Fibroblast of lung (primary cell): ENCODE measurements at regions not wholly inside any gene's neighbourhood (a gene's known extent, or its start where the extent isn't known, plus 50 kb on each side); places are given as distances from the start of the nearest gene placed in this dataset.

Experiments used
- DNase-seq, 2 donors: peaks; one replicate each; pipeline versions ENCODE4 v3.0.0 to v3.0.0-alpha.2; 2010; ENCODE audit warnings: low read depth in 2 of 2
- H2AFZ ChIP-seq: 2 replicates; pipeline ENCODE4 v1.5.1; 2012; ENCODE audit warnings: low read length, control low read depth, inconsistent platforms
- H3K27ac ChIP-seq: 2 replicates; pipeline ENCODE4 v1.5.1; 2011; ENCODE audit warnings: low read length, control low read depth; ENCODE audit not compliant: insufficient read depth
- H3K27me3 ChIP-seq: 2 replicates; pipeline ENCODE4 v1.5.1; 2011; ENCODE audit warnings: mild to moderate bottlenecking, low read length; ENCODE audit not compliant: control insufficient read depth, insufficient read depth
- H3K36me3 ChIP-seq: 2 replicates; pipeline ENCODE4 v1.5.1; 2011; ENCODE audit warnings: low read length; ENCODE audit not compliant: control insufficient read depth, insufficient read depth
- H3K4me1 ChIP-seq: 2 replicates; pipeline ENCODE4 v1.5.1; 2011; ENCODE audit warnings: low read length; ENCODE audit not compliant: control insufficient read depth, insufficient read depth; ENCODE audit errors: extremely low read depth
- H3K4me2 ChIP-seq: 2 replicates; pipeline ENCODE4 v1.5.1; 2011; ENCODE audit warnings: low read length, control low read depth; ENCODE audit not compliant: insufficient read depth; ENCODE audit errors: extremely low read depth
- H3K4me3 ChIP-seq, 4 experiments: fragments of 200-600 bp in 1 of 4; sonication (generic) in 1 of 4; replicated peaks in 1 of 4; 2 replicates each; pipeline ENCODE4 v1.5.1; 2011 to 2016; ENCODE audit warnings: low read length in 4 of 4, low read depth in 3 of 4, mild to moderate bottlenecking in 3 of 4, control low read depth in 2 of 4, inconsistent platforms in 1 of 4, mixed read lengths in 1 of 4; ENCODE audit not compliant: insufficient read depth in 1 of 4; ENCODE audit errors: control extremely low read depth in 1 of 4
- H3K79me2 ChIP-seq: 2 replicates; pipeline ENCODE4 v1.5.1; 2012; ENCODE audit warnings: mild to moderate bottlenecking, low read length, inconsistent platforms; ENCODE audit not compliant: control insufficient read depth, insufficient read depth
- H3K9ac ChIP-seq: 2 replicates; pipeline ENCODE4 v1.5.1; 2011; ENCODE audit warnings: mild to moderate bottlenecking, low read length, control low read depth; ENCODE audit not compliant: insufficient read depth
- H3K9me3 ChIP-seq: 2 replicates; pipeline ENCODE4 v1.5.1; 2012; ENCODE audit warnings: low read depth, low read length; ENCODE audit not compliant: control insufficient read depth, insufficient read depth
- H4K20me1 ChIP-seq: 2 replicates; pipeline ENCODE4 v1.5.1; 2011; ENCODE audit warnings: low read length; ENCODE audit not compliant: control insufficient read depth, insufficient read depth; ENCODE audit errors: extremely low read depth
- CTCF ChIP-seq, 2 donors: IDR thresholded peaks in 1 of 2; conservative IDR thresholded peaks in 1 of 2; 1 replicate in 1 of 2; 2 replicates in 1 of 2; pipeline ENCODE4 v1.5.1; 2011 to 2012; ENCODE audit warnings: low read length in 2 of 2, control low read depth in 1 of 2, inconsistent platforms in 1 of 2, low read depth in 1 of 2, mild to moderate bottlenecking in 1 of 2
- EZH2 ChIP-seq: IDR thresholded peaks from 2 replicates; pipeline ENCODE4 v1.5.1; 2012; ENCODE audit warnings: low read length, control low read depth, mild to moderate bottlenecking; ENCODE audit errors: missing control alignments

- Histone ChIP-seq H3K27me3 (no peaks in the 10 kb centered on the region), H3K9ac (no peak overlapping the region), H3K36me3 (no peaks in the 10 kb centered on the region), H2AFZ (no peak overlapping the region), H3K4me1 (no peaks in the 10 kb centered on the region), H3K9me3 (no peaks in the 10 kb centered on the region), H3K27ac (no peak overlapping the region), H3K4me2 (no peak overlapping the region), H3K79me2 (no peaks in the 10 kb centered on the region), H3K4me3 (no peak overlapping the region), H4K20me1 (no peaks in the 10 kb centered on the region)
- TF ChIP-seq CTCF (conservative IDR thresholded peaks at IDR 0.05 in 1 of 2, IDR thresholded peaks at IDR 0.05 in 1 of 2; ENCODE audit: low read depth in 1 of 2, low read length in 2 of 2) (no peak), EZH2 (no peak)
- DNase-seq: no peak
Measured at GRCh38 chr13:111020021-111020420, 95.1 kb upstream of the ARHGEF7 start.

- Histone ChIP-seq H3K36me3 (no peaks in the 10 kb centered on the region), H3K9ac (no peak overlapping the region), H3K79me2 (no peaks in the 10 kb centered on the region), H3K9me3 (no peaks in the 10 kb centered on the region), H3K27ac (no peak overlapping the region), H4K20me1 (no peaks in the 10 kb centered on the region), H3K4me3 (no peak overlapping the region), H2AFZ (no peak overlapping the region), H3K4me1 (no peaks in the 10 kb centered on the region), H3K4me2 (no peak overlapping the region), H3K27me3 (no peaks in the 10 kb centered on the region)
- TF ChIP-seq CTCF (conservative IDR thresholded peaks at IDR 0.05 in 1 of 2, IDR thresholded peaks at IDR 0.05 in 1 of 2; ENCODE audit: low read depth in 1 of 2, low read length in 2 of 2): no peak
- no peak for TF ChIP-seq EZH2
- DNase-seq: peak in 1 of 2 donors; percentile 26
Measured at GRCh38 chr13:111017755-111018459, 97.2 kb upstream of the ARHGEF7 start.

GRCh38 chr13:111013196-111013595 lies 98.3 kb upstream of the ANKRD10 start:
- Histone ChIP-seq H3K4me1 (no peaks in the 10 kb centered on the region), H3K79me2 (no peaks in the 10 kb centered on the region), H2AFZ (no peak overlapping the region), H3K4me2 (no peak overlapping the region), H3K9ac (no peak overlapping the region), H3K27me3 (no peaks in the 10 kb centered on the region), H3K4me3 (no peak overlapping the region), H4K20me1 (no peaks in the 10 kb centered on the region), H3K9me3 (no peaks in the 10 kb centered on the region), H3K27ac (no peak overlapping the region), H3K36me3 (no peaks in the 10 kb centered on the region)
- no peak for DNase-seq
- TF ChIP-seq EZH2 (no peak), CTCF (conservative IDR thresholded peaks at IDR 0.05 in 1 of 2, IDR thresholded peaks at IDR 0.05 in 1 of 2; ENCODE audit: low read depth in 1 of 2, low read length in 2 of 2) (no peak)
